Transverse colon (tissue), 4 donors: ENCODE measurements at regions not wholly inside any gene's neighbourhood (a gene's known extent, or its start where the extent isn't known, plus 50 kb on each side); places are given as distances from the start of the nearest gene placed in this dataset.

Source experiments
- DNase-seq: peaks from one replicate; pipeline ENCODE4 v3.0.0-alpha.2; 2019
- H3K27ac ChIP-seq, 4 donors: fragments of 200-600 bp; sonication (generic); 2 replicates each; pipeline ENCODE4 v1.5.1; 2016 to 2018; ENCODE audit warnings: inconsistent platforms in 4 of 4
- H3K27me3 ChIP-seq: fragments of 200-600 bp; sonication (generic); 2 replicates; pipeline ENCODE4 v1.5.1; 2017; ENCODE audit warnings: inconsistent platforms
- H3K36me3 ChIP-seq, 4 donors: fragments of 200-600 bp; sonication (generic); 2 replicates each; pipeline ENCODE4 v1.5.1; 2017 to 2019; ENCODE audit warnings: inconsistent platforms in 4 of 4
- H3K4me1 ChIP-seq, 4 donors: fragments of 200-600 bp; sonication (generic); 2 replicates each; pipeline ENCODE4 v1.5.1; 2017 to 2020; ENCODE audit warnings: inconsistent platforms in 4 of 4
- H3K4me3 ChIP-seq, 4 donors: fragments of 200-600 bp; sonication (generic); 1 replicate in 1 of 4; 2 replicates in 3 of 4; pipeline versions ENCODE4 v1.5.1 to v1.6.1; 2017 to 2019; ENCODE audit warnings: inconsistent platforms in 4 of 4
- H3K9me3 ChIP-seq, 2 donors: fragments of 200-600 bp; sonication (generic); 2 replicates each; pipeline ENCODE4 v1.5.1; 2017 to 2019; ENCODE audit warnings: inconsistent platforms in 2 of 2
- EP300 ChIP-seq: sonication (generic); formaldehyde crosslinking; IDR thresholded peaks from one replicate; pipeline ENCODE4 v1.6.1; 2017; ENCODE audit warnings: antibody characterized with exemption, low read depth
- POLR2A ChIP-seq: fragments of 450-650 bp; IDR thresholded peaks from one replicate; pipeline ENCODE4 v1.6.1; 2016; ENCODE audit warnings: antibody characterized with exemption, mild to moderate bottlenecking, moderate library complexity
- POLR2AphosphoS5 ChIP-seq, 3 donors: sonication (generic); formaldehyde crosslinking; IDR thresholded peaks; one replicate each; pipeline ENCODE4 v1.6.1; 2016; ENCODE audit warnings: antibody characterized with exemption in 3 of 3
- WGBS, 2 donors: methylation state at CpG; one replicate each; pipeline ENCODE4 v1.1.5; 2018; ENCODE audit warnings: low coverage in 1 of 2; 5-methylcytosine and 5-hydroxymethylcytosine counted together
- in situ Hi-C, 4 donors: fragments of 200-750 bp; cut with MboI; loops; one replicate each; pipeline versions ENCODE4 v1.15.0 to v1.15.1; 2017; ENCODE audit warnings: low sequenced_read_pairs in 3 of 4, low pct_ligation_motif_present in 1 of 4, low pct_unique_long_range_greater_than_20kb in 1 of 4
- intact Hi-C: fragments of 100-400 bp; cut with DNase I; formaldehyde crosslinking; loops from one replicate; pipeline ENCODE4 v1.15.1; 2023; ENCODE audit warnings: low total_unique reads
- TF ChIP-seq, protein P1 (sequence below), 5 experiments: fragments of 200-600 bp in 3 of 5; fragments of 450-650 bp in 2 of 5; sonication (generic) in 3 of 5; IDR thresholded peaks; 1 replicate in 2 of 5; 2 replicates in 3 of 5; pipeline ENCODE4 v1.5.1; 2016 to 2017; ENCODE audit warnings: antibody characterized with exemption in 5 of 5, inconsistent platforms in 3 of 5, mild to moderate bottlenecking in 2 of 5, moderate library complexity in 1 of 5

DNA sequence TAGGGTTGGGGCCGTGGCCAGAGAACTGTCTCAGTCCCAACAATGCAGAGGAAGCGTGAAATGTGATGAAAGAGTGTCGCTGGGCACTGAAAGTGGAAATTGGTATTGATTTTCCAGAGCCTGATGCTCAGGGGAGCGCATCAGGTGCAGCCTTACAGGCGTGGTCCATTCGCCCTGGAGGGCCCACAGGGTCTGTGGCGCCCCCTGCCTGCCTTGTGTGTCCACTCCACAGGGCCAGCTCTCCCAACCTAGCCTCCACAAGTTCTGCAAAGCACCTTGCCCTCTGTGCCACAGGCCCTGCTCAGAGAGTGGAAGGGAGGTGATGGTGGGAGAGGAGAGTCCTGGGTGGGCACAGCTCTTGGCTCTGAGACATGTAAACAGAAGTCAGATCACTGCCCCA lies 54.9 kb upstream of the LMO1 start:
- intact Hi-C loops (no loop called here), in situ Hi-C loops (no loop called here)
- TF ChIP-seq, protein P1, sequence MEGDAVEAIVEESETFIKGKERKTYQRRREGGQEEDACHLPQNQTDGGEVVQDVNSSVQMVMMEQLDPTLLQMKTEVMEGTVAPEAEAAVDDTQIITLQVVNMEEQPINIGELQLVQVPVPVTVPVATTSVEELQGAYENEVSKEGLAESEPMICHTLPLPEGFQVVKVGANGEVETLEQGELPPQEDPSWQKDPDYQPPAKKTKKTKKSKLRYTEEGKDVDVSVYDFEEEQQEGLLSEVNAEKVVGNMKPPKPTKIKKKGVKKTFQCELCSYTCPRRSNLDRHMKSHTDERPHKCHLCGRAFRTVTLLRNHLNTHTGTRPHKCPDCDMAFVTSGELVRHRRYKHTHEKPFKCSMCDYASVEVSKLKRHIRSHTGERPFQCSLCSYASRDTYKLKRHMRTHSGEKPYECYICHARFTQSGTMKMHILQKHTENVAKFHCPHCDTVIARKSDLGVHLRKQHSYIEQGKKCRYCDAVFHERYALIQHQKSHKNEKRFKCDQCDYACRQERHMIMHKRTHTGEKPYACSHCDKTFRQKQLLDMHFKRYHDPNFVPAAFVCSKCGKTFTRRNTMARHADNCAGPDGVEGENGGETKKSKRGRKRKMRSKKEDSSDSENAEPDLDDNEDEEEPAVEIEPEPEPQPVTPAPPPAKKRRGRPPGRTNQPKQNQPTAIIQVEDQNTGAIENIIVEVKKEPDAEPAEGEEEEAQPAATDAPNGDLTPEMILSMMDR (IDR thresholded peaks at IDR 0.05): no peak
- TF ChIP-seq POLR2AphosphoS5 (IDR thresholded peaks at IDR 0.05): no peak
- TF ChIP-seq EP300: no peak
- TF ChIP-seq POLR2A: no peak
- H3K36me3 ChIP-seq: no peaks in the 10 kb centered on the region
- WGBS, 2 donors: 72% methylated on average over 7 of the region's 7 CpGs; no CpG with 5 or more reads in 1 of the 2 donors
- no peak overlapping the region for H3K27ac ChIP-seq
- peaks cover 0 to 3% (median 0%) of the 10 kb centered on the region in 4 donors for H3K4me1 ChIP-seq
- no peak overlapping the region for H3K4me3 ChIP-seq
- no peaks in the 10 kb centered on the region for H3K27me3 ChIP-seq
- no peaks in the 10 kb centered on the region for H3K9me3 ChIP-seq
- no peak for DNase-seq

DNA sequence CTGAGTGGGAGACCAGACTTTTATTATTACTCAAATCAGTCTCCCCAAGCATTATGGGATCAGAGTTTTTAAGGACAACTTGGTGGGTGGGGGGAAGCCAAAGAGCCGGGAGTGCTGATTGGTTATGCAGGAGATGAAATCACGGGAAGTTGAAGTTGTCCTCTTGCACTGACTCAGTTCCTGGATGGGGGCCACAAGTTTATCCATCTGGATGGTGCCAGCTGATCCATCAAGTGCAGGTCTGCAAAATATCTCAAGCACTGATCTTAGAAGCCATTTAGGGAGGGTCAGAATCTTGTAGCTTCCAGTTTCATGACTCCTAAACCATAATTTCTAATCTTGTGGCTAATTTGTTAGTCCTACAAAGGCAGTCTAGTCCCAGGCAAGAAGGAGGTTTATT lies 53.5 kb upstream of the LMO1 start:
- Histone ChIP-seq H3K4me3 (no peak overlapping the region), H3K4me1 (peaks cover 0 to 3% (median 0%) of the 10 kb centered on the region in 4 donors), H3K36me3 (no peaks in the 10 kb centered on the region), H3K27ac (no peak overlapping the region), H3K9me3 (no peaks in the 10 kb centered on the region), H3K27me3 (no peaks in the 10 kb centered on the region)
- intact Hi-C loops: no loop called here
- no peak for DNase-seq
- 55% methylated on average over 2 of the region's 2 CpGs; no CpG with 5 or more reads in 1 of the 2 donors for WGBS, 2 donors
- in situ Hi-C loops: no loop called here
- no peak for TF ChIP-seq POLR2A
- no peak for TF ChIP-seq EP300
- TF ChIP-seq, protein P1 (IDR thresholded peaks at IDR 0.05): no peak
- no peak for TF ChIP-seq POLR2AphosphoS5 (IDR thresholded peaks at IDR 0.05)

DNA sequence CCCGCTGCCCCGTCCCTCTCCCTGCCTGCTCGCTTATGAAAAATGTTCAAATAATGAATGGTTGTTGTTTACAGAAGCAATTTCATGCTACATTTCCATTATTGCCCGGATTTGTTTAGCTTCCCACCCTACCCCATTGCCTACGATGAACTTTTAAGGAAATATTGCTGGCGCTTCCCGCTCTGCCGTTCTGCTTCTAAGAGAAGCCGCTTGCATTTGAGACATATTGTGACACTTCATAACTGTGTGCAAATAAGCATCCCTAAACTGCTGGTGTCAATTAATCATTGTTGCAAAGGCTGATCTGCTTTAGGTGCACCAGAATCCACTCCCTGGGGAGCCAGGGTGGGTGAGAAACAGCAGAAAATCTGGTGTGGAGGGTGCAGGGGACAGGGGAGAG lies 52.3 kb upstream of the LMO1 start:
- WGBS, 2 donors: 56 to 74% methylated on average over 4 to 9 of the region's 9 CpGs

DNA sequence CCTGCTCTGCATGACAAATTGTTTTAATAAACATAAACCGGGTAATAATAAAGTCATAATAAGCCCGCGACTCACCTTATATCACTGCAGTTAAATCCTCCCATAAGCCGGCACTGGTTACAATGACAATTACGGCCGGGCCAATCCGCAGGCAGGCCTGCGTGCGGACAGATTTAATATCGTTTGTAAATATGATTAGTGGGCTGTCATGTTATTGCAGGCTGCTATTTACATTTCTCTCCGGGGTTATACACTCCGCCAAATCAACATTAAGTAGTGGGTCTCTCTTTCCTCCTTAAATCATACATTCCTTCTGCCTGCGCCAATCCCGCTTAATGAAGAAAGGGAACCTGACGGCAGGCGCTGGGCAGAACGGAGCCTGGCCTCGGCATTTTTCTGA lies 51.8 kb upstream of the LMO1 start:
- intact Hi-C loops (no loop called here), in situ Hi-C loops (no loop called here)
- Histone ChIP-seq H3K4me1 (peaks cover 0 to 3% (median 0%) of the 10 kb centered on the region in 4 donors), H3K9me3 (no peaks in the 10 kb centered on the region), H3K27me3 (no peaks in the 10 kb centered on the region), H3K36me3 (no peaks in the 10 kb centered on the region), H3K27ac (peak overlapping the region in 2 of 4 donors; percentile 29 to 58), H3K4me3 (no peak overlapping the region)
- 63 to 73% methylated on average over 11 to 18 of the region's 18 CpGs for WGBS, 2 donors
- TF ChIP-seq, protein P1 (IDR thresholded peaks at IDR 0.05): no peak
- TF ChIP-seq POLR2AphosphoS5 (IDR thresholded peaks at IDR 0.05) (no peak), EP300 (no peak), POLR2A (no peak)
- DNase-seq: no peak

More for the DNA sequence above, 52.3 kb upstream of the LMO1 start:
- intact Hi-C loops (no loop called here), in situ Hi-C loops (no loop called here)
- Histone ChIP-seq H3K27me3 (no peaks in the 10 kb centered on the region), H3K4me3 (no peak overlapping the region), H3K4me1 (peaks cover 0 to 3% (median 0%) of the 10 kb centered on the region in 4 donors), H3K36me3 (no peaks in the 10 kb centered on the region), H3K27ac (peak overlapping the region in 2 of 4 donors; percentile 29 to 58), H3K9me3 (no peaks in the 10 kb centered on the region)
- TF ChIP-seq POLR2A: no peak
- TF ChIP-seq, protein P1 (IDR thresholded peaks at IDR 0.05): no peak
- TF ChIP-seq POLR2AphosphoS5 (IDR thresholded peaks at IDR 0.05): no peak
- TF ChIP-seq EP300: no peak
- DNase-seq: no peak
